CD4-positive, alpha-beta memory T cell (primary cell): ENCODE measurements at regions not wholly inside any gene's neighbourhood (a gene's known extent, or its start where the extent isn't known, plus 50 kb on each side); places are given as distances from the start of the nearest gene placed in this dataset.

Experiments used
- CTCF ChIA-PET: fragments of 350-600 bp; sonication (Branson Sonifier 250); formaldehyde crosslinking; loops from one replicate; lab custom pipeline; 2021; ENCODE audit warnings: inconsistent platforms; ENCODE audit not compliant: partially characterized antibody; lab: Charles Lee
- POLR2A ChIA-PET: fragments of 350-600 bp; sonication (Branson Sonifier 250); formaldehyde crosslinking; loops from one replicate; lab custom pipeline; 2021; ENCODE audit not compliant: partially characterized antibody; lab: Charles Lee
- DNase-seq, 5 donors: peaks; one replicate each; pipeline versions ENCODE4 v3.0.0 to v3.0.0-alpha.2; 2020 to 2022; ENCODE audit warnings: mixed read lengths in 1 of 5
- H3K27ac ChIP-seq: one replicate; pipeline ENCODE4 v1.7.0; 2013; ENCODE audit warnings: low read depth, low read length
- H3K27me3 ChIP-seq: 2 replicates; pipeline ENCODE4 v1.7.0; 2013; ENCODE audit warnings: mild to moderate bottlenecking, low read length, moderate library complexity; ENCODE audit not compliant: insufficient read depth
- H3K36me3 ChIP-seq: 2 replicates; pipeline ENCODE4 v1.7.0; 2013; ENCODE audit warnings: mild to moderate bottlenecking, low read length, moderate library complexity; ENCODE audit not compliant: insufficient read depth
- H3K4me1 ChIP-seq: 2 replicates; pipeline ENCODE4 v1.7.0; 2013; ENCODE audit warnings: mild to moderate bottlenecking, low read length, moderate library complexity; ENCODE audit not compliant: insufficient read depth
- H3K4me3 ChIP-seq, 2 donors: one replicate each; pipeline ENCODE4 v1.7.0; 2013; ENCODE audit warnings: low read length in 2 of 2, mild to moderate bottlenecking in 1 of 2
- H3K9me3 ChIP-seq, 2 donors: one replicate each; pipeline ENCODE4 v1.7.0; 2013; ENCODE audit warnings: low read length in 2 of 2, control low read depth in 1 of 2; ENCODE audit not compliant: control insufficient read depth in 1 of 2
- H3K27ac Mint-ChIP-seq, 7 donors: one replicate each; pipeline ENCODE4 v1.8.0; 2020 to 2021; ENCODE audit warnings: mixed read lengths in 7 of 7, mild to moderate bottlenecking in 6 of 7, inconsistent platforms in 3 of 7, moderate library complexity in 3 of 7
- H3K27me3 Mint-ChIP-seq, 2 donors: one replicate each; pipeline ENCODE4 v1.8.0; 2020 to 2021; ENCODE audit warnings: mixed read lengths in 2 of 2
- H3K36me3 Mint-ChIP-seq, 2 donors: one replicate each; pipeline ENCODE4 v1.8.0; 2020 to 2021; ENCODE audit warnings: mixed read lengths in 2 of 2, inconsistent platforms in 1 of 2, mild to moderate bottlenecking in 1 of 2
- H3K4me1 Mint-ChIP-seq, 4 donors: one replicate each; pipeline ENCODE4 v1.8.0; 2020 to 2021; ENCODE audit warnings: mixed read lengths in 4 of 4, mild to moderate bottlenecking in 1 of 4
- H3K4me3 Mint-ChIP-seq, 8 donors: one replicate each; pipeline ENCODE4 v1.8.0; 2020 to 2021; ENCODE audit warnings: mixed read lengths in 8 of 8, mild to moderate bottlenecking in 7 of 8, moderate library complexity in 6 of 8, inconsistent platforms in 3 of 8
- H3K9me3 Mint-ChIP-seq, 8 donors: one replicate each; pipeline ENCODE4 v1.8.0; 2020 to 2021; ENCODE audit warnings: mixed read lengths in 8 of 8, mild to moderate bottlenecking in 5 of 8, inconsistent platforms in 3 of 8, moderate library complexity in 1 of 8
- intact Hi-C: fragments of 100-400 bp; cut with micrococcal nuclease; formaldehyde crosslinking; loops from one replicate; pipeline ENCODE4 v1.15.1; 2023

DNA sequence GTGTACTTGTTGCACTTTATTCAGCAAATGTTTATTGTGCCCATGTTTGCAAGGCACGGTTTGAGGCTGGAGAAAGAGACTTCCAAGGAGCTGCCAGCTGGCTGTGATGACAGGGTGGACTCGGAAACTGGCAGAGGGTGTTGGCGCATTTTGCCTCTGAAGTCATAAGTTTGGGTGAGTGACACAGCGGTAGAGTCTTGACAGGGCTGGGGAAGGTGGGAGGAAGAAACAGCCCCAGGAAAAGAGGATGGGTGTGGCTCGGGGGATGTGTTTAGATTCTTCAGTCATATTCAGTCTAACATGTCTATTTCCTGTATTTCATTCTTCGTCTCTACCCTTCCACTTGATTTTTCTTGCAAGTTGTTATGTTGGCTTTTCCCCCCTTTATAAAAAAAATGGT is 77.0 kb upstream of the STOX2 start:
- H3K9me3 ChIP-seq = no peaks in the 10 kb centered on the region
- ChIA-PET POLR2A (no interaction called here), CTCF (no interaction called here)
- no peaks in the 10 kb centered on the region for H3K36me3 Mint-ChIP-seq
- H3K27me3 Mint-ChIP-seq = peaks cover 0 to 8% of the 10 kb centered on the region in 2 donors
- intact Hi-C loops = no loop called here
- peak overlapping the region in 5 of 8 donors; percentile 28 to 76 (median 68) for H3K4me3 Mint-ChIP-seq
- no peak overlapping the region for H3K27ac ChIP-seq
- H3K4me1 ChIP-seq = peaks cover 12% of the 10 kb centered on the region
- H3K27me3 ChIP-seq = no peaks in the 10 kb centered on the region
- H3K36me3 ChIP-seq = no peaks in the 10 kb centered on the region
- peaks cover 5 to 14% (median 10%) of the 10 kb centered on the region in 4 donors for H3K4me1 Mint-ChIP-seq
- peak overlapping the region in 5 of 7 donors; percentile 43 to 85 (median 82) for H3K27ac Mint-ChIP-seq
- no peak for DNase-seq
- H3K4me3 ChIP-seq = no peak overlapping the region
- H3K9me3 Mint-ChIP-seq = no peaks in the 10 kb centered on the region

DNA sequence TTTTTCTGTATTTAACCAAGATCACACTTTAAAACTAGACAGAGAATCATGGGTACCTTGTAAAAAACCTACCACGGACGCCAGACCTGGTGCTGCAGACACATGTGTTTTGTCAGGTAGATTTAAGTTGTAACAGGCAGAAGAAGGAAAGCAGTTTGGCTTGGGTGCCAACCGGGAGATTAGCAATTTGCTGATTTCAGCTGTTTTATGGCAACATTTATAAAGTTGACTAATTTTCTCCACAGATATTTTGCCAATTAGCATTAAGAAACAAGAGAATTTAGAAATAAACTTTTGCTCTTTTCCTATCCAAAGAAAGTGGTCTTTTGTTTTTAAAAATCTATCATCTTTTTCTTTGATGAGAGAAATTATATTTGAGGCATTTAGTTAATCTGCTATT is 76.3 kb upstream of the STOX2 start:
- H3K27ac ChIP-seq = no peak overlapping the region
- Mint-ChIP-seq H3K36me3 (no peaks in the 10 kb centered on the region), H3K27me3 (peaks cover 0 to 8% of the 10 kb centered on the region in 2 donors), H3K9me3 (no peaks in the 10 kb centered on the region), H3K4me3 (no peak overlapping the region), H3K27ac (peak overlapping the region in 1 of 7 donors; percentile 44), H3K4me1 (peaks cover 5 to 14% (median 10%) of the 10 kb centered on the region in 4 donors)
- H3K4me1 ChIP-seq = peaks cover 12% of the 10 kb centered on the region
- intact Hi-C loops = no loop called here
- no peaks in the 10 kb centered on the region for H3K27me3 ChIP-seq
- ChIA-PET POLR2A (no interaction called here), CTCF (no interaction called here)
- no peak overlapping the region for H3K4me3 ChIP-seq
- no peaks in the 10 kb centered on the region for H3K9me3 ChIP-seq
- no peaks in the 10 kb centered on the region for H3K36me3 ChIP-seq
- DNase-seq = no peak

DNA sequence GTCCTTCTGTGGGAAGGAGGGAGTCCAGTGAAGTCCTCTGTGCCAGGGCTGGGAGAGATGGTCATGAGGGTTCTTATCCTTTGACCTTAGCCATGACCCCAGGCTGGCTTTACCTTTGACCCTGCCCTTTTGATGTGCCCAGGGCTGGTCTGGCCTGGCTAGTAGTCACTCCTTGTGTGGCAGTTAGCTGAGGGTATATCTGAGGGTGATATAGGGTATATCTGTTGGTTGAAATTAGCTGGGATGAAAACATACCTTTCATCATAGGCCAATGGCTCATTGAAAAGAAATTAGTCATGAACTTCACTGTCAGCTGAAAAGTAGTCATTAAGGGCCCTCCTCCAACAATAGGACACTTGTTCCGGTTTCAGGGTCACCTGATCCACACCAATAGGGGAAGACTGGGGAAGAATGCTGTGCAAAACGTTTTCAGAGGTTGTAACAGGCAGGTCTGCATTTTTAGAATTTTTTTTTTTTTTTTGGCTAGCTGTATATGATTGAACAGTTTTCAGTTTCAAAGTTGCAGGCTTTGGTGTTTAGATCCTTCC is 74.6 kb upstream of the STOX2 start:
- no peaks in the 10 kb centered on the region for H3K9me3 ChIP-seq
- H3K4me1 Mint-ChIP-seq = peaks cover 5 to 14% (median 10%) of the 10 kb centered on the region in 4 donors
- H3K4me1 ChIP-seq = peaks cover 12% of the 10 kb centered on the region
- no peak overlapping the region for H3K4me3 ChIP-seq
- no peak for DNase-seq
- H3K4me3 Mint-ChIP-seq = no peak overlapping the region
- intact Hi-C loops = no loop called here
- H3K36me3 Mint-ChIP-seq = no peaks in the 10 kb centered on the region
- H3K27ac ChIP-seq = no peak overlapping the region
- peaks cover 0 to 5% of the 10 kb centered on the region in 2 donors for H3K27me3 Mint-ChIP-seq
- H3K9me3 Mint-ChIP-seq = no peaks in the 10 kb centered on the region
- no peaks in the 10 kb centered on the region for H3K27me3 ChIP-seq
- H3K36me3 ChIP-seq = no peaks in the 10 kb centered on the region
- no peak overlapping the region for H3K27ac Mint-ChIP-seq
- POLR2A ChIA-PET = no interaction called here
- CTCF ChIA-PET = no interaction called here

DNA sequence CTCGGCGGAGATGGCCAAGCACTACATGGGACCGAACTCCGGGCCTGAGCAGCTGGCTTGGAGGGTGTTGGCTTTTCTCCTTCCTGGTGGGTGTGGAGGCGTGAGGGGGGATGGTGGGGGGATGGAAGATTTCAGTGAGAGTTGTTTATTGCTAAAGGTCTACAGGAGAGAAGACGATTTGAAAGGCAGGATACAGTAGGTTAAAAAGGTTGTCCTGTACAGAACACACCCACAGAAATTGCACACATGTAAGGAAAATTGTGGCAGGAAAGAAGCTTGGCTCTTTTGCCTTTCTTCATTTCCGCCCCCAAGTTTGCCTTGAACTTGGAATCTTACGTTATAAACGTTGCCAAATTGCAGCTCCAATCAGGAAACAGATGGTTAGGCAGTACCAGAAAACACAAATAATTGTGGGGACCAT is 74.1 kb upstream of the STOX2 start:
- intact Hi-C loops = no loop called here
- H3K27me3 ChIP-seq = no peaks in the 10 kb centered on the region
- DNase-seq = no peak
- H3K9me3 Mint-ChIP-seq = no peaks in the 10 kb centered on the region
- H3K27ac ChIP-seq = no peak overlapping the region
- no peak overlapping the region for H3K4me3 ChIP-seq
- H3K27me3 Mint-ChIP-seq = peaks cover 2 to 5% of the 10 kb centered on the region in 2 donors
- H3K4me1 ChIP-seq = peaks cover 12% of the 10 kb centered on the region
- H3K36me3 ChIP-seq = no peaks in the 10 kb centered on the region
- peak overlapping the region in 1 of 7 donors; percentile 29 for H3K27ac Mint-ChIP-seq
- H3K9me3 ChIP-seq = no peaks in the 10 kb centered on the region
- H3K4me3 Mint-ChIP-seq = no peak overlapping the region
- H3K4me1 Mint-ChIP-seq = peaks cover 5 to 14% (median 10%) of the 10 kb centered on the region in 4 donors
- ChIA-PET CTCF (no interaction called here), POLR2A (no interaction called here)
- H3K36me3 Mint-ChIP-seq = no peaks in the 10 kb centered on the region

DNA sequence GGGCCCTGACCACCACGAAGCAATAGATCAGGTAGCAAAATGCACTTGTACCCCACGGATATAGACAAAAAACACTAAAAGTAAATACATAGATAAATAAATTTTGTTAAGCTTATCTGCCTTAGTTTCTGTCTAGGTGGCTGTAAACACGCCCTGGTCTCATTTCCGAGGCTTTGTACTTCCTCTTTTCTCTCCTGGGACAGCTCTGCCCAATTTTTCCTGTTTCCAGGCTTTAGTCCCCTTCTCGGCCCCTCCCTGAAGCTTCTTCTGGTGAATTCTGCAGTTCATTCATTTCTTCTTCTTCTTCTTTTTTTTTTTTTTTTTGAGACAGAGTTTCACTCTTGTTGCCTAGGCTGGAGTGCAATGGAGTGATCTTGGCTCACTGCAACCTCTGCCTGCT is 73.4 kb upstream of the STOX2 start:
- Histone ChIP-seq H3K27ac (no peak overlapping the region), H3K27me3 (no peaks in the 10 kb centered on the region), H3K4me3 (no peak overlapping the region), H3K9me3 (no peaks in the 10 kb centered on the region), H3K4me1 (peaks cover 12% of the 10 kb centered on the region), H3K36me3 (no peaks in the 10 kb centered on the region)
- POLR2A ChIA-PET = no interaction called here
- no peak for DNase-seq
- no peaks in the 10 kb centered on the region for H3K36me3 Mint-ChIP-seq
- H3K4me1 Mint-ChIP-seq = peaks cover 5 to 14% (median 10%) of the 10 kb centered on the region in 4 donors
- H3K27ac Mint-ChIP-seq = no peak overlapping the region
- CTCF ChIA-PET = no interaction called here
- no peak overlapping the region for H3K4me3 Mint-ChIP-seq
- H3K27me3 Mint-ChIP-seq = peaks cover 0 to 4% of the 10 kb centered on the region in 2 donors
- intact Hi-C loops = no loop called here
- no peaks in the 10 kb centered on the region for H3K9me3 Mint-ChIP-seq

DNA sequence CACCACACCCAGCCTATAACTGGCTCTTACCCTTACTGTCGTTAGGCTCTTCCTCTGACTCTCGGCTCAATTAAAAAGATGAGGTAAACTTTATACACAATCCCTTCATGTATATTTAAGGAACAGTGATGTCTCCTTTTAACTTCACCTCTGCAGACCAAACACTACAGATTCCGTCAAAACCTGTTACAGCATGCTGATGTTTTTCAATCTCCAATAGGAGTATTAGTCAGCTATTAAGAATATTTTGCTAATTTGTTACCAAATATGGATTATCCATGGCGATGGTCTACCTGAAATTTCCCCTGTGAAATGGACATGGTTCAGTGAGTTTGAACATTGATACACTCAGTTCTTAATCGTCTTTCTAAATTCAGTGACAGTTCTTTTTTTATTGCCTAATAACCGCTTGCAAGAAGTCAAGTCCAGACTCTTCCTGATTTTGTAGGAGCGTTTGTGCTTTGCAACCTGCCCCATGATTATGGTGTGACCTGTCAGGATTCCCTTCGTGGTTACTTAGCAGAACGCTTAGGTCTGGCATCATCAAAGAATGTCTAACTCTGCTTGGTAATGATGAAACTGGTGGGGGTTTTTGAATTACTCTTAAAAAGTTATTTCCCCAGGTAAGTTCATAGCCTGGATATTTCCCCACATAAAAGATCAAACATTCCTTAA is 72.2 kb upstream of the STOX2 start:
- no peaks in the 10 kb centered on the region for H3K27me3 ChIP-seq
- no peak overlapping the region for H3K4me3 Mint-ChIP-seq
- H3K36me3 ChIP-seq = no peaks in the 10 kb centered on the region
- no peaks in the 10 kb centered on the region for H3K9me3 Mint-ChIP-seq
- intact Hi-C loops = no loop called here
- ChIA-PET POLR2A (no interaction called here), CTCF (no interaction called here)
- H3K4me1 Mint-ChIP-seq = peaks cover 5 to 13% (median 9%) of the 10 kb centered on the region in 4 donors
- no peak overlapping the region for H3K27ac Mint-ChIP-seq
- no peaks in the 10 kb centered on the region for H3K36me3 Mint-ChIP-seq
- H3K27ac ChIP-seq = no peak overlapping the region
- no peak overlapping the region for H3K4me3 ChIP-seq
- H3K9me3 ChIP-seq = no peaks in the 10 kb centered on the region
- no peak for DNase-seq
- H3K4me1 ChIP-seq = peaks cover 9% of the 10 kb centered on the region
- peaks cover 3 to 4% of the 10 kb centered on the region in 2 donors for H3K27me3 Mint-ChIP-seq

DNA sequence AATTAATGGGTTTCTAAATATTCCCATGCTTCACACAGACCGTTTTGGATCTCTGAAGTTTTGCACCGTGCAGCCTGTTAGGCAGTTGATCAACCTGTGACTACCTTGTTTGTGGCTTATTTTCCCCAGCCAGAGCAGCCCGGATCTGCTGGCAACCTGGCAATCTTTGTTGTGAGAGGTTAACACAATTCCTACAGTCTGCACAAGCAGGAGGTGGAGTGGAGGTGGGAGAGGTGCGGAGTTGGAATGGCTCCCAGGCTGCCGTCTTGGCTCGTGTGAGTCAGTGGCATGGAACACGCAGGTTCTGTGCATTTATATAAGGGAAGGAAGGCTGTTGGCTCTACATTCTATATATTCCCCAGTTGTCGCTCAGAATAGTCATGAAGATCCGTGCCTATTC is 70.9 kb upstream of the STOX2 start:
- Histone ChIP-seq H3K4me1 (no peaks in the 10 kb centered on the region), H3K27me3 (no peaks in the 10 kb centered on the region), H3K9me3 (no peaks in the 10 kb centered on the region), H3K27ac (no peak overlapping the region), H3K36me3 (no peaks in the 10 kb centered on the region), H3K4me3 (no peak overlapping the region)
- no peak for DNase-seq
- intact Hi-C loops = no loop called here
- Mint-ChIP-seq H3K4me3 (no peak overlapping the region), H3K27ac (no peak overlapping the region), H3K9me3 (no peaks in the 10 kb centered on the region), H3K4me1 (peaks cover 0 to 3% (median 0%) of the 10 kb centered on the region in 4 donors), H3K36me3 (no peaks in the 10 kb centered on the region), H3K27me3 (peaks cover 8 to 10% of the 10 kb centered on the region in 2 donors)
- ChIA-PET POLR2A (no interaction called here), CTCF (no interaction called here)
